Smooth muscle cell (in vitro differentiated cells): ENCODE measurements at regions not wholly inside any gene's neighbourhood (a gene's known extent, or its start where the extent isn't known, plus 50 kb on each side); places are given as distances from the start of the nearest gene placed in this dataset.

Source experiments
- DNase-seq: peaks from one replicate; lab custom pipeline; 2025; ENCODE audit not compliant: unreplicated experiment; lab: John Stamatoyannopoulos, UW
- H2AFZ ChIP-seq: fragments of 200-600 bp; sonication (generic); 2 replicates; pipeline ENCODE4 v1.6.0; 2016; ENCODE audit warnings: antibody characterized with exemption, low read depth, mild to moderate bottlenecking
- H3F3A ChIP-seq: fragments of 200-600 bp; sonication (generic); 2 replicates; pipeline ENCODE4 v1.6.0; 2017; ENCODE audit warnings: antibody characterized with exemption, low read depth
- H3K27ac ChIP-seq: fragments of 200-600 bp; sonication (generic); 2 replicates; pipeline ENCODE4 v1.5.1; 2016; ENCODE audit warnings: low read depth, mild to moderate bottlenecking
- H3K27me3 ChIP-seq: fragments of 200-600 bp; sonication (generic); 2 replicates; pipeline ENCODE4 v1.6.1; 2016; ENCODE audit warnings: low read depth, mild to moderate bottlenecking
- H3K36me3 ChIP-seq: fragments of 200-600 bp; sonication (generic); 2 replicates; pipeline ENCODE4 v1.5.1; 2016; ENCODE audit warnings: low read depth
- H3K4me1 ChIP-seq: fragments of 200-600 bp; sonication (generic); 2 replicates; pipeline ENCODE4 v1.5.1; 2016; ENCODE audit warnings: low read depth
- H3K4me2 ChIP-seq: fragments of 200-600 bp; sonication (generic); 2 replicates; pipeline ENCODE4 v1.6.0; 2016; ENCODE audit warnings: mild to moderate bottlenecking
- H3K4me3 ChIP-seq: fragments of 200-600 bp; sonication (generic); 2 replicates; pipeline ENCODE4 v1.5.1; 2016; ENCODE audit warnings: mild to moderate bottlenecking
- H3K79me2 ChIP-seq: fragments of 200-600 bp; sonication (generic); 2 replicates; pipeline ENCODE4 v1.6.0; 2016; ENCODE audit warnings: low read depth, mild to moderate bottlenecking
- H3K9ac ChIP-seq: fragments of 200-600 bp; sonication (generic); 2 replicates; pipeline ENCODE4 v1.6.0; 2016; ENCODE audit warnings: low read depth
- H3K9me3 ChIP-seq: fragments of 200-600 bp; sonication (generic); replicated peaks from 2 replicates; pipeline ENCODE4 v1.5.1; 2016; ENCODE audit warnings: low read depth
- H4K20me1 ChIP-seq: fragments of 200-600 bp; sonication (generic); 2 replicates; pipeline ENCODE4 v1.6.0; 2016; ENCODE audit warnings: low read depth
- CTCF ChIP-seq: fragments of 200-600 bp; sonication (generic); IDR thresholded peaks from 2 replicates; pipeline ENCODE4 v1.5.1; 2017; ENCODE audit warnings: borderline replicate concordance, mild to moderate bottlenecking, antibody characterized with exemption; ENCODE audit not compliant: insufficient read depth, poor library complexity, severe bottlenecking
- WGBS: methylation state at CpG from one replicate; pipeline ENCODE4 v1.1.7; 2016; ENCODE audit warnings: low lambda C conversion rate; 5-methylcytosine and 5-hydroxymethylcytosine counted together

GRCh38 chr2:15768615-15769014 is 171.7 kb upstream of the MYCN start:
- Histone ChIP-seq H2AFZ (no peak overlapping the region), H3K4me3 (no peak overlapping the region), H3K36me3 (no peaks in the 10 kb centered on the region), H3K9ac (no peak overlapping the region), H3K4me1 (peaks cover 11% of the 10 kb centered on the region), H3K79me2 (no peaks in the 10 kb centered on the region), H3K27me3 (no peaks in the 10 kb centered on the region), H3K27ac (no peak overlapping the region), H4K20me1 (no peaks in the 10 kb centered on the region), H3F3A (no peaks in the 10 kb centered on the region), H3K9me3 (no peaks in the 10 kb centered on the region), H3K4me2 (no peak overlapping the region)
- TF ChIP-seq CTCF: no peak
- DNase-seq: no peak
- 40% methylated on average over 10 of the region's 10 CpGs for WGBS

- Histone ChIP-seq H3K79me2 (no peaks in the 10 kb centered on the region), H3F3A (no peaks in the 10 kb centered on the region), H3K9me3 (no peaks in the 10 kb centered on the region), H3K4me1 (peaks cover 11% of the 10 kb centered on the region), H3K4me3 (no peak overlapping the region), H3K9ac (no peak overlapping the region), H3K36me3 (no peaks in the 10 kb centered on the region), H3K27ac (no peak overlapping the region), H4K20me1 (no peaks in the 10 kb centered on the region), H2AFZ (no peak overlapping the region), H3K4me2 (no peak overlapping the region), H3K27me3 (no peaks in the 10 kb centered on the region)
- no peak for TF ChIP-seq CTCF
- no peak for DNase-seq
- WGBS: 83% methylated on average over 3 of the region's 3 CpGs
These were observed 171.1 kb upstream of the MYCN start for GRCh38 chr2:15769235-15769634.

GRCh38 chr2:15769676-15770547 is 170.4 kb upstream of the MYCN start:
- no peaks in the 10 kb centered on the region for H3K9me3 ChIP-seq
- no peak overlapping the region for H3K4me2 ChIP-seq
- H4K20me1 ChIP-seq: no peaks in the 10 kb centered on the region
- no peaks in the 10 kb centered on the region for H3K27me3 ChIP-seq
- no peaks in the 10 kb centered on the region for H3F3A ChIP-seq
- TF ChIP-seq CTCF: no peak
- no peak overlapping the region for H3K27ac ChIP-seq
- peaks cover 11% of the 10 kb centered on the region for H3K4me1 ChIP-seq
- 96% methylated on average over 17 of the region's 17 CpGs for WGBS
- no peaks in the 10 kb centered on the region for H3K36me3 ChIP-seq
- no peak overlapping the region for H3K4me3 ChIP-seq
- no peak for DNase-seq
- no peak overlapping the region for H3K9ac ChIP-seq
- H3K79me2 ChIP-seq: no peaks in the 10 kb centered on the region
- no peak overlapping the region for H2AFZ ChIP-seq

DNA sequence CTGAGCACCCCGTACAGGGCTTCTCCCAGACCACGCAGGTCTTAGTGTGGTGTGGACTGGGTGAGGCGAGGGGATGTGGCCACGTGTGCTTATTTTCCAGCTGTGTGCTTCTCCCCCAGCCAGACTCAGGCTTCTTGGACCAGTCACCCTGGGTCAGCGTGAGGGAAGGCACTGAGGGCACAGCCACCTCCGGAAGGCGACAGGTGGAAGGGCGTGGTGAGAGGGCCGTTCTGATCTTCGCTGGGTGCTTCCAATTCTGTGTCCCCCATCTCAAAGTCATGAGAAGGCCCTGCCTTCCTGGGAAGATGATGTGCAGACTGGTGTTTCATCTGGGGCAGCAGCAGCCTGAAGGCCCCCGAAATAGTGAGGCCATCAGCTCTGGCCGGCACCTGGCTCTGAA is 169.7 kb upstream of the MYCN start:
- no peak for TF ChIP-seq CTCF
- Histone ChIP-seq H3K36me3 (no peaks in the 10 kb centered on the region), H3K9me3 (no peaks in the 10 kb centered on the region), H3K4me3 (no peak overlapping the region), H3K27ac (no peak overlapping the region), H3K9ac (no peak overlapping the region), H3F3A (no peaks in the 10 kb centered on the region), H3K27me3 (no peaks in the 10 kb centered on the region), H3K4me2 (no peak overlapping the region), H4K20me1 (no peaks in the 10 kb centered on the region), H3K79me2 (no peaks in the 10 kb centered on the region), H2AFZ (no peak overlapping the region), H3K4me1 (peaks cover 11% of the 10 kb centered on the region)
- WGBS: 92% methylated on average over 12 of the region's 12 CpGs
- no peak for DNase-seq
